HepG2 (cell line): ENCODE measurements at regions not wholly inside any gene's neighbourhood (a gene's known extent, or its start where the extent isn't known, plus 50 kb on each side); places are given as distances from the start of the nearest gene placed in this dataset.
A peak's percentile ranks its signal among the peaks of the same experiment; 100 is the strongest.

Source experiments
- AGO2 ChIP-seq: fragments of 200-400 bp; formaldehyde crosslinking; optimal IDR thresholded peaks from 2 replicates; pipeline ENCODE3; 2017; ENCODE audit warnings: mild to moderate bottlenecking, low read depth, low read length, moderate library complexity
- ASH2L ChIP-seq: fragments of 300-600, 200-600 bp; sonication (generic); IDR thresholded peaks from 2 replicates; pipeline ENCODE4 v1.7.0; 2017; ENCODE audit warnings: low read depth, mild to moderate bottlenecking, moderate library complexity, mixed read lengths, low read length; ENCODE audit not compliant: insufficient read length
- BCL6 ChIP-seq: IDR thresholded peaks from 2 replicates; pipeline ENCODE4 v1.6.1; 2016; ENCODE audit warnings: missing genetic modification reagents, missing compliant biosample characterization
- CBX1 ChIP-seq: IDR thresholded peaks from one replicate; pipeline ENCODE4 v1.6.1; 2016; ENCODE audit warnings: antibody characterized with exemption, low read depth
- ETV5 ChIP-seq: IDR thresholded peaks from 2 replicates; pipeline ENCODE4 v1.6.1; 2018; ENCODE audit warnings: missing biosample characterization, missing genetic modification reagents, inconsistent platforms, borderline replicate concordance
- GLI4 ChIP-seq: sonication (generic); formaldehyde crosslinking; IDR thresholded peaks from 2 replicates; pipeline ENCODE4 v1.5.1; 2020; ENCODE audit warnings: missing genetic modification reagents, mild to moderate bottlenecking, moderate library complexity, borderline replicate concordance
- HDAC1 ChIP-seq: sonication (generic); formaldehyde crosslinking; IDR thresholded peaks from 2 replicates; pipeline ENCODE4 v1.5.1; 2020; ENCODE audit warnings: mild to moderate bottlenecking, missing genetic modification reagents
- IKZF1 ChIP-seq: fragments of 450-650 bp; IDR thresholded peaks from 2 replicates; pipeline ENCODE4 v1.7.1; 2016
- JDP2 ChIP-seq: sonication (generic); formaldehyde crosslinking; IDR thresholded peaks from 2 replicates; pipeline ENCODE4 v1.8.1; 2022; ENCODE audit warnings: missing genetic modification reagents, borderline replicate concordance
- KDM5A ChIP-seq: fragments of 200-600 bp; sonication (generic); IDR thresholded peaks from 2 replicates; pipeline ENCODE4 v1.7.0; 2018; ENCODE audit warnings: antibody characterized with exemption, mild to moderate bottlenecking, low read length, borderline replicate concordance
- NFE2L1 ChIP-seq: sonication (generic); formaldehyde crosslinking; IDR thresholded peaks from 2 replicates; pipeline ENCODE4 v1.4.0; 2020; ENCODE audit warnings: missing genetic modification reagents, mild to moderate bottlenecking, borderline replicate concordance
- NFYB ChIP-seq: sonication (generic); formaldehyde crosslinking; IDR thresholded peaks from 2 replicates; pipeline ENCODE4 v1.4.0; 2020; ENCODE audit warnings: missing genetic modification reagents
- NPAS2 ChIP-seq: sonication (generic); formaldehyde crosslinking; IDR thresholded peaks from 2 replicates; pipeline ENCODE4 v1.8.0; 2022; ENCODE audit warnings: mild to moderate bottlenecking, missing genetic modification reagents, borderline replicate concordance
- PAWR ChIP-seq: sonication (generic); formaldehyde crosslinking; IDR thresholded peaks from 2 replicates; pipeline ENCODE4 v1.4.0; 2020; ENCODE audit warnings: missing genetic modification reagents, mild to moderate bottlenecking, borderline replicate concordance
- PLRG1 ChIP-seq: fragments of 450-650 bp; conservative IDR thresholded peaks from 2 replicates; pipeline ENCODE4 v1.6.1; 2016
- XBP1 ChIP-seq: sonication (generic); formaldehyde crosslinking; IDR thresholded peaks from 2 replicates; pipeline ENCODE4 v1.5.0; 2020; ENCODE audit warnings: missing genetic modification reagents
- ZFX ChIP-seq: sonication (generic); formaldehyde crosslinking; IDR thresholded peaks from 2 replicates; pipeline ENCODE4 v1.4.0; 2020; ENCODE audit warnings: mild to moderate bottlenecking, low read depth, missing genetic modification reagents, moderate library complexity
- ZKSCAN8 ChIP-seq: IDR thresholded peaks from 2 replicates; pipeline ENCODE4 v1.6.1; 2016; ENCODE audit warnings: borderline replicate concordance, missing genetic modification reagents, missing compliant biosample characterization
- ZNF101 ChIP-seq: sonication (generic); formaldehyde crosslinking; IDR thresholded peaks from 2 replicates; pipeline ENCODE4 v1.4.0; 2020; ENCODE audit warnings: mild to moderate bottlenecking, low read depth, missing genetic modification reagents, borderline replicate concordance
- ZNF253 ChIP-seq: sonication (generic); formaldehyde crosslinking; IDR thresholded peaks from 2 replicates; pipeline ENCODE4 v1.8.0; 2022; ENCODE audit warnings: mild to moderate bottlenecking, missing genetic modification reagents, borderline replicate concordance
- ZNF430 ChIP-seq: sonication (generic); formaldehyde crosslinking; IDR thresholded peaks from 2 replicates; pipeline ENCODE4 v1.9.0; 2021; ENCODE audit warnings: mild to moderate bottlenecking, missing genetic modification reagents
- ZNF569 ChIP-seq: sonication (generic); formaldehyde crosslinking; IDR thresholded peaks from 2 replicates; pipeline ENCODE4 v1.5.0; 2020; ENCODE audit warnings: mild to moderate bottlenecking, missing genetic modification reagents, moderate library complexity, borderline replicate concordance
- ZNF713 ChIP-seq: sonication (generic); formaldehyde crosslinking; IDR thresholded peaks from 2 replicates; pipeline ENCODE4 v1.4.0; 2020; ENCODE audit warnings: mild to moderate bottlenecking, missing genetic modification reagents
- TF ChIP-seq, protein P1 (sequence below): sonication (generic); formaldehyde crosslinking; IDR thresholded peaks from 2 replicates; pipeline ENCODE4 v1.4.0; 2020; ENCODE audit warnings: mild to moderate bottlenecking, missing genetic modification reagents
- TF ChIP-seq, protein P2 (sequence below): sonication (generic); formaldehyde crosslinking; conservative IDR thresholded peaks from 2 replicates; pipeline ENCODE4 v1.8.1; 2023; ENCODE audit warnings: missing genetic modification reagents
- TF ChIP-seq, protein P3 (sequence below): sonication (generic); formaldehyde crosslinking; IDR thresholded peaks from 2 replicates; pipeline ENCODE4 v1.4.0; 2020; ENCODE audit warnings: mild to moderate bottlenecking, missing genetic modification reagents
- TF ChIP-seq, protein P4 (sequence below): IDR thresholded peaks from 2 replicates; pipeline ENCODE4 v1.6.1; 2016; ENCODE audit warnings: control low read depth

DNA sequence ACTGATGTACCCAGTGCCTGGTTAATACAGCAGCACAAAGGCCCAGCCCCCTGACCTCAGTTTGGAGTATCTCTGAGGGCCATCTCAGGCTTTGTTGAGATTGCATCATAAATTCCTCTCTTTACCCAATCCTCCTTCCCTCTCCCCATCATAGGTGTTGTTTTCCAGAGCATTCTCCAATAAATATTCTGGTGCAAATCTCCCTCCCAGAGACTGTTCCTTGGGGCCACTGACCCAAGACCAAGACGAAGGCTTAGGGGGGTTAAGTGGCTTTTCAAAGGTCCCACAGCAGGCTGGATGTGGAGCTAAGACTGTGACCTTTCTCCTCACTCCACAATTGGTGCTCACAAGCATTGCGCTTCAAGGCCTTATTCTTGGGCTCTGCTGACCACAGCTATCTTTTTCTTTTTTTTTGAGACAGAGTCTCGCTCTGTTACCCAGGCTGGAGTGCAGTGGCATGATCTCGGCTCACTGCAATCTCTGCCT is 72.4 kb upstream of the ZMYND8 start (continued):
- TF ChIP-seq, protein P1, sequence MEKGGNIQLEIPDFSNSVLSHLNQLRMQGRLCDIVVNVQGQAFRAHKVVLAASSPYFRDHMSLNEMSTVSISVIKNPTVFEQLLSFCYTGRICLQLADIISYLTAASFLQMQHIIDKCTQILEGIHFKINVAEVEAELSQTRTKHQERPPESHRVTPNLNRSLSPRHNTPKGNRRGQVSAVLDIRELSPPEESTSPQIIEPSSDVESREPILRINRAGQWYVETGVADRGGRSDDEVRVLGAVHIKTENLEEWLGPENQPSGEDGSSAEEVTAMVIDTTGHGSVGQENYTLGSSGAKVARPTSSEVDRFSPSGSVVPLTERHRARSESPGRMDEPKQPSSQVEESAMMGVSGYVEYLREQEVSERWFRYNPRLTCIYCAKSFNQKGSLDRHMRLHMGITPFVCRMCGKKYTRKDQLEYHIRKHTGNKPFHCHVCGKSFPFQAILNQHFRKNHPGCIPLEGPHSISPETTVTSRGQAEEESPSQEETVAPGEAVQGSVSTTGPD (CRISPR knock-in tag), result no peak
- TF ChIP-seq NFYB (CRISPR knock-in tag), result no peak
- TF ChIP-seq, protein P2, sequence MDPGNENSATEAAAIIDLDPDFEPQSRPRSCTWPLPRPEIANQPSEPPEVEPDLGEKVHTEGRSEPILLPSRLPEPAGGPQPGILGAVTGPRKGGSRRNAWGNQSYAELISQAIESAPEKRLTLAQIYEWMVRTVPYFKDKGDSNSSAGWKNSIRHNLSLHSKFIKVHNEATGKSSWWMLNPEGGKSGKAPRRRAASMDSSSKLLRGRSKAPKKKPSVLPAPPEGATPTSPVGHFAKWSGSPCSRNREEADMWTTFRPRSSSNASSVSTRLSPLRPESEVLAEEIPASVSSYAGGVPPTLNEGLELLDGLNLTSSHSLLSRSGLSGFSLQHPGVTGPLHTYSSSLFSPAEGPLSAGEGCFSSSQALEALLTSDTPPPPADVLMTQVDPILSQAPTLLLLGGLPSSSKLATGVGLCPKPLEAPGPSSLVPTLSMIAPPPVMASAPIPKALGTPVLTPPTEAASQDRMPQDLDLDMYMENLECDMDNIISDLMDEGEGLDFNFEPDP, result no peak
- TF ChIP-seq ZNF253 (CRISPR knock-in tag), result no peak
- no peak for TF ChIP-seq PLRG1
- 0 out of 2 replicates have a peak, but pooled peaks have one; percentile 7 for TF ChIP-seq ZFX (CRISPR knock-in tag)
- TF ChIP-seq BCL6 (CRISPR knock-in tag), result peak; percentile 81
- no peak for TF ChIP-seq JDP2 (CRISPR knock-in tag)
- TF ChIP-seq PAWR (CRISPR knock-in tag), result no peak
- TF ChIP-seq ZKSCAN8 (CRISPR knock-in tag), result no peak
- TF ChIP-seq CBX1, result no peak
- no peak for TF ChIP-seq AGO2
- no peak for TF ChIP-seq IKZF1
- 0 out of 2 replicates have a peak, but pooled peaks have one; percentile 37 for TF ChIP-seq HDAC1 (CRISPR knock-in tag)
- TF ChIP-seq ASH2L, result peak; percentile 62
- TF ChIP-seq, protein P3, sequence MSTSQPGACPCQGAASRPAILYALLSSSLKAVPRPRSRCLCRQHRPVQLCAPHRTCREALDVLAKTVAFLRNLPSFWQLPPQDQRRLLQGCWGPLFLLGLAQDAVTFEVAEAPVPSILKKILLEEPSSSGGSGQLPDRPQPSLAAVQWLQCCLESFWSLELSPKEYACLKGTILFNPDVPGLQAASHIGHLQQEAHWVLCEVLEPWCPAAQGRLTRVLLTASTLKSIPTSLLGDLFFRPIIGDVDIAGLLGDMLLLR (CRISPR knock-in tag), result no peak
- TF ChIP-seq ETV5, result 0 out of 2 replicates have a peak, but pooled peaks have one; percentile 20
- no peak for TF ChIP-seq NPAS2 (CRISPR knock-in tag)
- no peak for TF ChIP-seq KDM5A
- no peak for TF ChIP-seq NFE2L1 (CRISPR knock-in tag)
- no peak for TF ChIP-seq ZNF569
- TF ChIP-seq, protein P4, sequence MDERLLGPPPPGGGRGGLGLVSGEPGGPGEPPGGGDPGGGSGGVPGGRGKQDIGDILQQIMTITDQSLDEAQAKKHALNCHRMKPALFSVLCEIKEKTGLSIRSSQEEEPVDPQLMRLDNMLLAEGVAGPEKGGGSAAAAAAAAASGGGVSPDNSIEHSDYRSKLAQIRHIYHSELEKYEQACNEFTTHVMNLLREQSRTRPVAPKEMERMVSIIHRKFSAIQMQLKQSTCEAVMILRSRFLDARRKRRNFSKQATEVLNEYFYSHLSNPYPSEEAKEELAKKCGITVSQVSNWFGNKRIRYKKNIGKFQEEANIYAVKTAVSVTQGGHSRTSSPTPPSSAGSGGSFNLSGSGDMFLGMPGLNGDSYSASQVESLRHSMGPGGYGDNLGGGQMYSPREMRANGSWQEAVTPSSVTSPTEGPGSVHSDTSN (CRISPR knock-in tag), result no peak
- TF ChIP-seq GLI4 (CRISPR knock-in tag), result no peak
- no peak for TF ChIP-seq XBP1 (CRISPR knock-in tag)
- TF ChIP-seq ZNF713, result no peak
- TF ChIP-seq ZNF101 (CRISPR knock-in tag), result no peak
- no peak for TF ChIP-seq ZNF430 (CRISPR knock-in tag)
